Adrenal gland (tissue), 9 donors: ENCODE measurements at regions not wholly inside any gene's neighbourhood (a gene's known extent, or its start where the extent isn't known, plus 50 kb on each side); places are given as distances from the start of the nearest gene placed in this dataset.

Source experiments
- DNase-seq, 7 donors: peaks; one replicate each; pipeline ENCODE4 v3.0.0-alpha.2; 2019 to 2020
- H3K27ac ChIP-seq, 5 donors: fragments of 200-600 bp; sonication (generic) in 4 of 5; 1 replicate in 3 of 5; 2 replicates in 2 of 5; pipeline versions ENCODE4 v1.5.1 to v1.8.0; 2016 to 2020; ENCODE audit warnings: mild to moderate bottlenecking in 1 of 5
- H3K27me3 ChIP-seq: fragments of 200-600 bp; 2 replicates; pipeline ENCODE4 v1.8.0; 2021
- H3K36me3 ChIP-seq, 2 donors: fragments of 200-600 bp; replicated peaks in 1 of 2; 1 replicate in 1 of 2; 2 replicates in 1 of 2; pipeline versions ENCODE4 v1.5.1 to v1.8.0; 2018 to 2022
- H3K4me1 ChIP-seq, 2 donors: fragments of 200-600 bp; replicated peaks in 1 of 2; 1 replicate in 1 of 2; 2 replicates in 1 of 2; pipeline versions ENCODE4 v1.5.1 to v1.8.0; 2018 to 2021
- H3K4me3 ChIP-seq, 4 donors: fragments of 200-600 bp; sonication (generic) in 3 of 4; one replicate each; pipeline ENCODE4 v1.5.1; 2016 to 2018
- H3K9me3 ChIP-seq, 3 donors: fragments of 200-600 bp; sonication (generic) in 1 of 3; replicated peaks in 1 of 3; 1 replicate in 2 of 3; 2 replicates in 1 of 3; pipeline versions ENCODE4 v1.5.1 to v1.8.0; 2016 to 2021
- POLR2A ChIP-seq, 2 donors: fragments of 450-650 bp; IDR thresholded peaks; one replicate each; pipeline ENCODE4 v1.6.1; 2017; ENCODE audit warnings: antibody characterized with exemption in 2 of 2, mild to moderate bottlenecking in 2 of 2, moderate library complexity in 1 of 2
- WGBS, 4 donors: extraction: QIAGEN DNeasy Blood & Tissue Kit in 2 of 4; methylation state at CpG; one replicate each; pipeline versions ENCODE4 v1.1.5 to v1.1.7; 2013 to 2017; 5-methylcytosine and 5-hydroxymethylcytosine counted together
- intact Hi-C, 2 donors: fragments of 100-400 bp; cut with DNase I; formaldehyde crosslinking; loops; one replicate each; pipeline versions ENCODE4 v1.14.1 to v1.15.0; 2022 to 2023
- TF ChIP-seq, protein P1 (sequence below), 6 experiments: fragments of 450-650 bp in 4 of 6; fragments of 200-600 bp in 2 of 6; sonication (generic) in 1 of 6; IDR thresholded peaks; 1 replicate in 5 of 6; 2 replicates in 1 of 6; pipeline versions ENCODE4 v1.5.1 to v1.8.0; 2016 to 2021; ENCODE audit warnings: antibody characterized with exemption in 6 of 6, mild to moderate bottlenecking in 2 of 6, moderate library complexity in 1 of 6
- donor health status: healthy with polysubstance abuse.
- donor health status: Bipolar disorder and iron deficiency.
- donor health status: DM: yes; HTN: yes; CAD: no.
- donor health status: DM: no; HTN: no; CAD: no.
- donor health status: DM: no; HTN: no; CAD: no.

DNA sequence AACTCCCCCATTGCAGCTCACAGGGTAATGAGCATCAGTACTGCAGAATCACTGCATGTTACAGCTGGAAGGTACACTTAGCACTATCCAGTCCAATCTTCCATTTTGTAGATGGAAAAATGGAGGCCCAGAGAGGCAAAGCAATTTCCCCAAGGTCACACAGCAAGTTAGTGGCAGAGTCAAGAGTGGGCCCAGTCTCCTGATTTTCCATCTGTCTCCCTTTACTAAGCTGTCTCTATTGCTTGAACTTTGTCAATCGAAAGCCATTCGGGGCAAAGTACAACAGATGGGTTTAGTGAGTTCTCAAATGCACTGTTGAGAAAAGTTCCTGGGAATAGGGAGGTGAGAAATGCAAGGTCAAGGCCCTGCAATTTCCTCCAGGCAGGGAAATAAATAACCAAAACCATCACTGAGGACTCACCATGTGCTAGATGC, 50.4 kb upstream of the IFFO2 start:
- TF ChIP-seq POLR2A (IDR thresholded peaks at IDR 0.05), result no peak
- TF ChIP-seq, protein P1, sequence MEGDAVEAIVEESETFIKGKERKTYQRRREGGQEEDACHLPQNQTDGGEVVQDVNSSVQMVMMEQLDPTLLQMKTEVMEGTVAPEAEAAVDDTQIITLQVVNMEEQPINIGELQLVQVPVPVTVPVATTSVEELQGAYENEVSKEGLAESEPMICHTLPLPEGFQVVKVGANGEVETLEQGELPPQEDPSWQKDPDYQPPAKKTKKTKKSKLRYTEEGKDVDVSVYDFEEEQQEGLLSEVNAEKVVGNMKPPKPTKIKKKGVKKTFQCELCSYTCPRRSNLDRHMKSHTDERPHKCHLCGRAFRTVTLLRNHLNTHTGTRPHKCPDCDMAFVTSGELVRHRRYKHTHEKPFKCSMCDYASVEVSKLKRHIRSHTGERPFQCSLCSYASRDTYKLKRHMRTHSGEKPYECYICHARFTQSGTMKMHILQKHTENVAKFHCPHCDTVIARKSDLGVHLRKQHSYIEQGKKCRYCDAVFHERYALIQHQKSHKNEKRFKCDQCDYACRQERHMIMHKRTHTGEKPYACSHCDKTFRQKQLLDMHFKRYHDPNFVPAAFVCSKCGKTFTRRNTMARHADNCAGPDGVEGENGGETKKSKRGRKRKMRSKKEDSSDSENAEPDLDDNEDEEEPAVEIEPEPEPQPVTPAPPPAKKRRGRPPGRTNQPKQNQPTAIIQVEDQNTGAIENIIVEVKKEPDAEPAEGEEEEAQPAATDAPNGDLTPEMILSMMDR (IDR thresholded peaks at IDR 0.05), result no peak
- no peaks in the 10 kb centered on the region for H3K9me3 ChIP-seq
- intact Hi-C loops, result no loop called here
- no peaks in the 10 kb centered on the region for H3K36me3 ChIP-seq
- peak in 1 of 7 donors; percentile 9 for DNase-seq
- H3K4me3 ChIP-seq, result no peak overlapping the region
- H3K27me3 ChIP-seq, result no peaks in the 10 kb centered on the region
- H3K27ac ChIP-seq, result no peak overlapping the region
- WGBS, 4 donors, result 73 to 86% (median 83%) methylated on average over 2 of the region's 2 CpGs
- H3K4me1 ChIP-seq, result peaks cover 13 to 23% of the 10 kb centered on the region in 2 donors
